Activated naive CD4-positive, alpha-beta T cell (primary cell): ENCODE measurements at regions not wholly inside any gene's neighbourhood (a gene's known extent, or its start where the extent isn't known, plus 50 kb on each side); places are given as distances from the start of the nearest gene placed in this dataset.

Experiments
- DNase-seq, 4 experiments: peaks; one replicate each; lab custom pipeline; 2025; lab: John Stamatoyannopoulos, UW

DNA sequence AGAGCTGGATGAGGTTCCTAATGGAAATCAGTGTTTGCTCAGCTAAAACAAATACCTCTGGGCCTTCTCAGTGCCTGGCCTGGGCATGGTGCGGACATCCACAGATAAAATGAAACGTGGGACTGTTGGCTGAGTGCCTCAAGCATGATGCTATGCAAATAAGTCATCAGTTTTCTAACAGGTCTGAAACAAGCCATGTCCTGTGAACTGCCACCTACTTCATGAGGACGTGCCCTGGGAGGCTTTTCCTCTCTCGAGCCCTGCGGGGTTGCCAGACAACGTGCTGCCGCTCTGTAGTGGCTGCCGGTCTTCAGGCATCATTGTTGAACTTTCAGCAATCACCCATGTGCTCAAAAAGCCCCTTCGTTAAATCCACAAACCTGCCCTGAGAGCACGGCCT is 240.4 kb upstream of the IRX2 start:
- no peak for DNase-seq

DNA sequence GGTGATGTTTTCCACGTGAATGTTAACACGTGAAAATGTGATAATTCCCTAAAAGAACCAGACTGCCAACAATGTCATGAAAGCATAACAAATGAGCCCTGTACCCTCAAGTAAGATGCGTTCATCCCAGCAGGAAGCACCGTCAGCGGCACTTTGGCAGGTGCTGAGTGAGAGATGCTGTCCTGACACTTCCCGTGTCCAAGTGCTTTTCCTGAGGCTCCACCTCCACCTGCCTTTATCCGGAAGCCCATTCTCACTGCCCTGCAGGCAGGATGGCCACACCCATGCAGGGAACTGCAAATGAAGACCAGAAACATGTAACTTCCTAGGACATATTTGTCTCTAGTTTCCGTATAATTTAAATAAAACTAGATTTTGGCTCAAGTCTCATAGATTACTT is 238.0 kb upstream of the IRX2 start:
- DNase-seq = no peak

DNA sequence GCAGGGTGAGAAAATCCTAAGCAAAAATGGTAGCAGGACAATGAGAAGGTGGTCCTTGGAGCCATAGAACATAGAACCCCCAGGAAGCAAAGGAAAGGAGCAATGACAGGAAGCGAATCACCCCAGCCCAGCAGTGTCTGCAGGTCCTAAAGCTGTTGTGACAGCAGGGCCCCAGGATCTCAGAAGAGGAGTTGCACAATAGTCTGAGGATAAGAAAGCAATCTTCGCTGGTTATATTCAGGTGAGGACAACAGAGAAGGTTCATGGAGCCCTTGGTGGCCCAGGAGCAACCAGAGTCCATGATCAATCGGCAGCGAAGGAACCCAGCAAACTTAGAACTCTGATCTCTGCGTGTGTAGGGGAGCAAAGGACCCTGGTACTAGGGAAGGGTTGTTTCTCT is 234.8 kb upstream of the IRX2 start:
- DNase-seq = no peak

DNA sequence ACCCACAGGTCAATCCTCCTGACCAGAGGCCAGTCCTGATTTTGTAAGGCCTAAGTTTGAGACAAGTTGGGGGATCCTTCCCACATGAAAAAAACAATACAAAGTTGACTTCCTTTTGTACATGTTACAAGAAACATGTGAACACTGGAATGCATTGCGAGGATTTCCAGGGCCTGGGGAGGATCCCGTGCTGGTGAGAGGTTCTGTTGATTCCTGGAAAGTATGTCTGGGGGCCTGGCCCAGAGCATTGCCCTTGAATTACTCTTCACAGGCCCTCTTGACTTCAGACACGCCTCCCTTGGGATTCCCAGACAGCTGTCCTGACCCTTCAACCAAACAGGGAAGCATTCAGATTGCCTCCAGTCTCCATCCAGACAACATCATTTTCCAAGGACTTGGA is 234.2 kb upstream of the IRX2 start:
- no peak for DNase-seq

DNA sequence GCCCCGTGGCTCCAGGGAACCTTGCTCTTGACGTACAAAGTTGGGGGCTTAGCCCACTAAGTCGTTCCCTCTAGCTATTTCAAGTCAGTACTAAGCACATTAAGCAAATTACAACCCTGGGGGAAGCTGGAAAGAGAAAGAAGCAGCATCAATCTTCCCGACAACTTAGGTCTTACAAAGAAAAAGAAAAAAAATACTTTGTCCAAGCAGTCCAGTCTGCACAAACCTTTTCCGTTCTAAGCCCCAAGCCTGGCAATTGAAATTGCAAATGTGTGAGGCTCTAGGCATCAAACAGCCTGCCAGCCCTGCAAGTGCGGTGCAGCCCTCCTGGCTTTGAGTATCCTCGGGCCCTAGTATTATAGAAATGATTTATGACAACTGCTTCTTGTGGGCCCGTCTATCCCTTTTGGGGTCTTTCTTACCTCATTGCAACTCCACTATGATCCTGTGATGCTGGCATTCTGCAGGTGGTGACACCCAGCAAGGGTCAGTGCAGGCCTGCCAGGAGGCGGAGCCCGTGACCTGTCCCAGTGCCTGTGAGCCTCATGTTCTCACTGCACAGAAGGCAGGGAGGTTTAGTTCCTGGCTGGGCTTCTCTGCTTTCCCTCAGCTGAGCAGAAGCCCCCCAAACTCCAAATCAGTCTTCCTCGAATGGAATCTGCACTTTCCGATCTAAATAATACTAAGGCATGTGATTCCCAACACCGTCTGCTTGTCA is 232.3 kb upstream of the IRX2 start:
- DNase-seq = no peak

DNA sequence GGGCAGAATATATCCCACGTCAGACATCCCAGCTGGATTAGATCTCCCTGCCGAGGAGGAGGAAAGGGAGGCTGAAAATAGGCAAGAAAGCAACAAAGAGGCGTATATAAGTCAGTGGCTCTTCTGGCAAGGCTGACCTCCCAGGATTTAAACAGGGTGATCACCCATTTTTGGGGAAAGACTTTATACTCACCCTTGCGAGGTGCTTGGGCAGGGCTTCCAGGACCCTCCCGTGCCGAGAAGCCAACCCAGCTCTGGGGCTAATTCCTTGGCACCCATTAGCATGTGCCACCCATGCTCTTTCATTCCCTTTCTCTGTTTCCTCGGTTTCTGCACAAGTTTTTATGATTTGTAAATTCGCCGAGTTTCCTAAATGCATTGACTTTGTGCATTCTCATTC is 230.2 kb upstream of the IRX2 start:
- DNase-seq = no peak

DNA sequence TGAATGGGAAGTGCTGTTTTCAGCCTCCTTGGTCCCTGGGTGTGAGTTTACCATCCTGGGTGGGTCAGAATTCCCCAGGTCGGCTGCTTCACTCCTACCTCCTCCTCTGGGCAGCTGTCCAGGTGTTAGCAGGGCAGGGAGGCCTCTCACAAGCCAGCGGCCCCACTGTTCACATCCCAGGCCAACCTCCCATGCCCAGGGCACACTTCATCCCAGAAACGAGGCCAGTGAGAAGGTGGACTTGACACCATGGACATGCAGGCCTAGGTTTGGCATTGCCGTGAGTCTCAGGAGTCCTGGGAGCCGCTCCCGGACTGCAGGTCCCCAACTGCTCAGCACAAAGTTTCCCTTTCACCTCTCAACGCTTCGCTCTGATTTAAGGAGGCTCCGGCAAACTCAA is 229.6 kb upstream of the IRX2 start:
- DNase-seq = no peak

DNA sequence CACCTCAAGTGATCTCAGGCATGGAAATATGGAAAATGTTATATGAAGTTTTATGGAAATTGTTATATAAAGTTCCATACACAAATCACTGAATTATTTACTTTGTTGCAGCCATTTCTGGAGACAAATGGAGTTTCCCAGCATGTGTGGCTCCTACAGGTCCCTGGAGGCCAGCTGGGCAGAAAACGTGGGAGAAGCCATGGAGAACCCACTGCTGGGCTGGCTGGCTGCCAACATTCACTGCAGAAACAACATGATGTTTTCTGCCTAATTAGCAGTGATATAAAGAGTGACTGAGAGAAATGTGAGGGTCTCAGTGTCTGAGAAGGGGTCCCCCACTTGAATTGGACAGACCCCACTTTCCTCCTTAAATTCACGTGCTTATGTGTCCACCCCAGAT is 208.8 kb upstream of the IRX2 start:
- DNase-seq = no peak

DNA sequence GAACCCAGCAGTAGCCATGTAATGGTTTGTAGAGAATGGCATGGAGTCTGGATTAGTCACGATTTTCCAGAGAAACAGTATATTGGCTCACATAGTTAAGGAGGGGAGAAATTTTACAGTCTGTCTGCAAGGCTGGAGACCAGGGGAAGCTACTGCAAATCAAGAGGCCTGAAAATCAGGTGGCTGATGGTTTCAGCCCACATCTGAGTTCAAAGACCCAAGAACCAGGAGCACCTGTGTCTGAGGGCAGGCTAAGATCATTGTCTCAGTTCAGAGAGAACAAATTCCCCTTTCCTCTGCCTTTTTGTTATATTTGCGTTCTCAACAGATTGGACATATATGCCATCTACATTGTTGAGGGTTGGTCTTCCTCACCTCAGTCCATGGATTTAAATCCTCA is 207.5 kb upstream of the IRX2 start:
- DNase-seq = no peak

DNA sequence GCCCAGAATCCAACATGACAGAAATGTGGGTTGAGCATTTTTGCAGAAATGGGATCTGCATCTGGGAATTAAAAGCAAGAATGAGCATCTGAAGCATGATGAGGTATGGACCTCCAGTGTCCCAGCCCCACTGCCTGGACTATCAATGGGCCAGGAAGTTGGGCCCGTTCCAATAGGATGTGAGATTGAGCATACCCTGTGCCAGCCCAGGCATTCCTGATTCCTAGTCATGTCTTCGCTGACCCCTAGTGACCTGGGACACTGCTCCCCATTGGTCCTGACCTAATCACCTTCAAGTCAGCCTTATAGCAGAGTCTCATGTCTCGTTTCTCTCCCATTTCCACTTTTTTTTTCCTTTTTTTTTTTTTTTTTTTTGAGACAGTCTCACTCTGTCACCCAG is 197.4 kb upstream of the IRX2 start:
- DNase-seq = no peak

DNA sequence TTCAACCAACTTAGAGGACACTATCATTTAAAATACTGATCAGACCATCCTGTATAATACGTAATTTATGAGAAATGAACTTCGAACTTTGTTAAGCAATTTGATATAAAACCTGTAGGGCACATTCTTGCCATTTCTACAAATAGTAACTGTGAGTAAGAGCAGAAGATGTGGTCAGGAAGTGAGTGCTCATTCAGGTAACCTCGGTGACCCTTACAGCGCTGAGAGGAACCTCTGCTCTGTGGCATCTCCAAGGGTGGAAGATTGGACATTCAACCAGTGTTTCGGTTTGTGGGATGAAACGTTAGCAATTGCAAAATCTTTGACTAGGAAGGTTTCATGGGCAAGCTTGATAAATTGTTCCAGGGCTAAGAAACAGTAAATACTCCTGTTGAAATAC is 194.8 kb upstream of the IRX2 start:
- no peak for DNase-seq

DNA sequence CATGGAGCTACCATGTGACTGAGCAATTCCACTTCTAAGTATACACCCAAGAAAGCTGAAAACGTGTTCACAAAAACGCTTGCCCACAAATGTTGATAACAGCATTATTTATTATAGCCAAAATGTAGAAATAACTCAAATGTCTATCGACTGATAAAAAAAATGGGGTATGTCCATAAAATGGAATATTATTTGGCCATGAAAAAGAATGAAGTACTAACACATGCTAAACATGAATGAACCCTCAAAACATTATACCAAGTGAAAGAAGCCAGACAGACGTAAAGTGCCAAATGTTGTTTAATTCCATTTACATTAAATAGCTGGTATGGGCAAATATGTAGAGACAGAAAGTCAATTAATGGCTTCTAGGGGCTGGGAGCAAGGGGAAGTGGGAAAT is 184.9 kb upstream of the IRX2 start:
- no peak for DNase-seq

DNA sequence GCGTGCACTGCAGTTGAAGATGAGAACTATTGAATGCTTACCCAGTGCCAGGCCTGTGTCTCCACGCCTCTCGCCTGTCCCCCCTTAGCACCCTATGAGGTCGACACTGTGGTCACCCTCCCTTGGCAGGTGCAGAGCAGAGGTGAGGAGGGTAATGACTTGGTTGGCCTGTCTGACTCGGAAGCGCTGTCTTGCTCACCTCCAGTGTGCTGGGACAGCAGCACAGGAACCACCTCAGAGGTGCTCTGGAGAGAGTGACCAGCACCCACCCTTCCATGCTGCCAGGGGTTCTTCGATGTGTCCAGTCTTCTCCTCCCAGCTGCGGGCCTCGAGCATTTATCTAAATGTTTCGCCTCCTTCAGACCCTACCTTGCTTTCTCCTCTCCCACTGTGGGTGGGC is 178.3 kb upstream of the IRX2 start:
- no peak for DNase-seq

DNA sequence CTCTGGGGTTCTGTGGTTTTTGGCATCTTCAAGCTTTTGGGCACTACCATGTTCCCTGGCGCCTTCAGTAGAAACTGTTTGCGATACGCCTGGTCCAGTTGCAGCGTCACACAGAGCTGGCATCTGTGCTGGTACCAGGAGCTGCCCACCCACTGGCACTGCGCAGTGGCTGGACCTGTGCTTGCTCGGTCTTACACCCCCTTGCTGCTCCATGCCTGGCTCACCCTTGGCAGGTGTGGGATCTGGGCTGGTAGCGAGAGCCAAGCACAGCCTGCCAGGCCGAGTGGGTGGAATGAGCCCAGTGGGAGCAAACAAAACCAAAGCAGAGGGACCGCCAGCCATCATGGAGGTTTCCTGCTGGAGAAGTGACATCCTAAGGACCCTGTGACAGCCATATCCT is 170.2 kb upstream of the IRX2 start:
- DNase-seq = no peak

DNA sequence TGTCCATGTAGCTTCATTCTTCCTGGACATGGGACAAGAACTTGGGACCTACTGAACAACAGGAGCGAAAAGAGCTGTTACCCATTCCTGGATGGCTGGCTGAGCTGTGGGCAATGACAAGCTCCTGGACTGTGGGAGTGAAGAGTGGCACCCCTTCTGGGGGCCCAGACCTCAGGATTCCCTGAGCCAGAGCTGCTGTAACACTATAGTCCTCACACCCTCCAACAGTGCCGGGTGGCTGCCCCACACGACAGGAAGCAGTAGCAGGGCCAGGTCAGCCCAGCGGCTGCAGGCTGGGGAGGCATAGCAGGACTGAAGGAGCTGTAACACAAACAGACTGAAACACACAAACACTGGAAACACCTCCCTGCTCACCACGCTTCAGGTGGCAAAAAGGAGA is 169.7 kb upstream of the IRX2 start:
- DNase-seq = no peak

DNA sequence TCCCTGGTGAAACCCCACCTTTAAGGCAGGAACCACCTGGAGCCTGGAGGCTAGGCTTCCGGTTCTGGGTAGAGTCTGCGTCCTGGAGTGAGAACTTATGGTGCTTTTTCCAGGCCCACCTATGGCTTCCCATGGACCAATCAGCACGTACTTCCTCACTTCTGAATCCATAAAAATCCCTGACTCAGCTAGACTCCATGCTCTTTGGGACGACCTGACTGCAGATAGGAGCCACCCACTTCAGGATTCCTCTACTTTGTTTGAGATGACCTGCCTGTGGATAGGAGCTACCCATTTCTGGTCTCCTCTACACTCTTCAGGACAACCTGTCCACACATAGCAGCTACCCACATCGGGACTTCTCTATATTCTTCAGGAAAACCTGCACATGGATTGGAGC is 168.8 kb upstream of the IRX2 start:
- DNase-seq = no peak

DNA sequence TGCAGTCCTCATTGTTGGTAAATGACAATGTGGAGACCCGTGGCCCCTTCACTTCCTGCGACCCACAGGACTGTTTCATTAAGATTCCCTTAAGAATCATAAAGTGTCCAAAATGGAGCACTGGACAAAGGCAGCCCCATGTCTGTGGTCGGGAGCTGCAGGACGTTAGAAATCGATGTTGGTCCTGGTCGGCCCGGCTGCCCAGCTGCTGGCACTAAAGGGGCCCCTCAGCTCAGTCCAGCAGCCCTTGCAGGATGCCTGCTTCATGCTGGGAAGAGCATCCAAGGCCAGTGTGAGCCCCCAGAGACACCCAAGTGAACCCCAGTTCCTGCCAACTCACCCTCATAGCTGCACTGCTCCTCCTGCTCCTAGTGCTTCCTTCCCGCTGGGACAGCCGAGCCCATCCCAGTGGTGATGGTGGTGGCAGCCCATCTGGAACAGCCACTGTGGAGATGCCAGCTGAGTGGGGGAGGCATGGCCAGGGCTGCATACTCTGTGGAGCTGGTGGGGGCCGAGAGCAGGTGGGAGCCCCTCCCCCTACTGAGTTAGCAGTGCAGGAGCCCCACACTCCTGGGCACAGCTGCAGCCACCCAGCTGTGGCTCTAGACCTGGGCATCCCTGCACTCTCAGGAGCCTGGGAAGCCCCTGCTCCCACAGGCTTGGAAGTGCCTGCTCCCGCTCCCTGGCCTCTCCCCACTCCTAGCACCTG is 168.0 kb upstream of the IRX2 start:
- no peak for DNase-seq

DNA sequence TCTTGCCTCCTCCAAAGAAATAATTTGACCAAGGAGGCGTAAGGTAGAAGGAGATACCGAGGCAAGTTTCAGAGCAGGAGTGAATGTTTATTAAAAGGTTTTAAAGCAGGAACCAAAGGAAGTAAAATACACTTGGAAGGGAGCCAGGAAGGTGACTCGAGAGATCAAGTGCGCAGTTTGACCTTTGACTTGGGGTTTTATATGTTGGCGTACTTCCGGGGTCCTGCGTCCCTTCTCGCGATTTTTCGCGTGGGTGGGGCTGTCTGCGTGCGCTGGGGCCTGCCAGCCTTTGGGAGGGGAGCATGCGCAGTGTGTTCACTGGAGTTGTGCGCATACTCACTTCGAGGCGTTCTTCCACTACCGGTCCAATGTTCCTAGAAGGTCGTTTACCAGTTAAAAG is 166.0 kb upstream of the IRX2 start:
- DNase-seq = no peak

DNA sequence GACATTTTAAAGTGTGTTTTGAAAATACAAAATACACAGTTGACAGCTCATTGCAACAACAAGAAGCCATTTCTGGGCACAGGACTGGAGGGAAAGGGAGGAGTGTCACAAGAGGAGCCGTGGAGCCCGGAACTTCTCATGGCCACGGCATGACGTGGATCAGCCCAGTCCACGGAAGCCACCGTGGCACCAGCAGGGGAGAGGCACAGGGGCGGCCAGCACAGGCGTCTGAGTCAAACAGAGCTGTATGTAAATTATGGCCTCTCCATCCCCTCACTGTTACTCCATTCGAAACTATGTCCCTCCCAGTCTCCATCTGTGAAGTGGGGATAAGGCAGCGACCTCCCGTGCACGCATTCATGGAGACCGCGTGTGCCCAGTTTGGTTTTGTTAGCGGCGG is 165.6 kb upstream of the IRX2 start:
- DNase-seq = no peak

DNA sequence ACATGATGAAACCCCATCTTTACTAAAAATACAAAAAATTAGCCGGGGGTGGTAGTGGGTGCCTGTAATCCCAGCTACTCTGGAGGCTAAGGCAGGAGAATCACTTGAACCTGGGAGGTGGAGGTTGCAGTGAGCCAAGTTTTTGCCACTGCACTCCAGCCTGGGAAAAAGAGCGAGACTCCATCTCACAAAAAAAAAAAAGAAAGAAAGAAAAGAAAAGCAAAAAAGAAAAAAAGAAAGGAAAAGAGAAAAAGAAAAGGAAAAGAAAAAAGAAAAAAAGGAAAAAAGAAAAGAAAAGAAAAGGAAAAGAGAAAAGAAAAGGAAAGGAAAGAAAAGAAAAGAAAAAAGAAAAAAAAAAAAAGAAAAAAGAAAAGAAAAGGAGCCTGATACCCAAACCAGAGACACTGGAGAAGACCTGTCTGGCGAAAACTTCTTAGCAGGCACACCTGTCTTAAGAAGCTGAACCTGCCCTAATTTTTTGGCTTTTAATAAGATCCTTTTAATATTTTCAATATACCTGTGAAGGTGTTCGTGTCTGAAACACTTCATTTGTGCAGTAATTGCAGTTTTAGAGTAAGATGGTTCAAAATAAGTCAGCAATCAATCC is 164.7 kb upstream of the IRX2 start:
- DNase-seq = no peak

DNA sequence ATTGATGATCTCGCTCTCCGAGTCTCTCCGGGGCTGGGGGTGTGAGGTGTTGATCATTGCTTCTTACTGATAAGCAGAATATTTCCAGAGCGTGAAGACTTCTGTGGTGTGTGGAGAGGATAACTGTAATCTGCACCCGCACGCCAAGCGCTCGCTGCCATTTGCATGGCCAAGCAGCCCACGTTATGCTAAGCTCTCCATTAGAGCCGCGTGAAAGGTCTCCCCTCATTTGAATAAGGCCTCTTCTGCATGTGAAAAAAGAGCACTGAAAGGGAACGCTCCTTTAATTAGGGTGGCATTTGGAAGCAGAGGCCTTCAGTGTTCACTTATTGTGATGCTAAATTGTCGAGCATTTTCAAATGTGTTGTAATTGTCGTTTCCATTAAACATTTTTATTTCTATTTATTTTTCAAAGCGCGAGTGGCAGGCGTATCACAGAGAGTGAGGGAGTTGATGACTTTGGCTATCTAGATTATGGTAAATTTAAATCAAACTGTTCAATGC is 163.6 kb upstream of the IRX2 start:
- DNase-seq = no peak

DNA sequence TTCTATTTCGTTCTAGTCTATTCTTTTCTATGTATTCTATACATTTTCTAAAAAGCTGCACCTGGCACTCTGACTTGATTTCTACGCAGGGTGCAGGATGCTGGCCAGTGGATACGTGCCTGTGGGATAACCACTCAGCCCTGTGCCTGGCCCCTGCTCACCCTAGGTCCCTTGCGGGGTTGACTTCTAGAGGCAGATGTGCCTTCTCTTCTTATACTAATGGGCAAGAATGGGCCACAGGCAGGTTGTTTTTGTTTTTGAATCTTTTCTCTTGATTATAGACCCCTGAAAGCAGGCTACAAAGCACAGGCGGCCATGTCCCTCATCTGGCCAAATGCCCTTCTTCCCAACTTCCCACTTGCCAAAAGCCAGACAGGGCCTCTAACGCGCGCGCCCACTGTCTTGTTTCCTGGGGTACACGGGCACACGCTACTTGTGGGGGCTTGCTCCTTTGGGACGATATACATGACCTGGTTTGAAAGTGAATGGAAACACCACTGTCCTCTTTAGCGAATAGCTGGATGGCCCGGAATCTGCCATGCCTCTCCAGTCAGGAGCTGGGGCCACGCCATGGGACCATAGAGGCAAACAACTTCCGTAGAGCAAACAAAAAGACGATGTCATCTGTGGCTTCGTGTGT is 162.7 kb upstream of the IRX2 start:
- DNase-seq = no peak

DNA sequence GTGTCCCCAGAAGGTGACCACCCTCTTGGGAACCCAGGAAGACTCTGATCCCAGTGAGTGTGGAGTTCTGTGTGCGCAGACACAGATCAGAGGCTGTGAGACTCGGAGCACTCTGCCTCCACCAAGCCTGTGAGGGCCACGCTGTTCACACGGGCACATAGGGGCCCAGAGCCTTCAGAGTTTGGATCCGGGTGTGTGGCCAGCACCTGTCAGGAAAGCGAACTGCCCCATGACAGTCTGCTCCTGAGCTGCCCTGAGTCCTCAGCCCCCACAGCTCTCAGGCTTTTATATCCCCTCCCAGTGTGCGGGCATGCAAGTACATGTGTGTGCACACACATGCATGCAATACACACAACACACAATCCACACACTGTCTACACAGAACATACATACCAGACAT is 161.8 kb upstream of the IRX2 start:
- no peak for DNase-seq
